Upper lobe of left lung (tissue), 4 donors: ENCODE measurements at regions not wholly inside any gene's neighbourhood (a gene's known extent, or its start where the extent isn't known, plus 50 kb on each side); places are given as distances from the start of the nearest gene placed in this dataset.

ENCODE experiments used
- CTCF ChIP-seq, 6 experiments: fragments of 450-650 bp in 4 of 6; fragments of 200-600 bp in 2 of 6; sonication (generic) in 2 of 6; IDR thresholded peaks; one replicate each; pipeline ENCODE4 v1.5.1; 2016 to 2019; ENCODE audit warnings: antibody characterized with exemption in 6 of 6
- EP300 ChIP-seq, 4 donors: sonication (generic); formaldehyde crosslinking; IDR thresholded peaks; one replicate each; pipeline ENCODE4 v1.5.1; 2017; ENCODE audit warnings: antibody characterized with exemption in 4 of 4, control low read depth in 2 of 4
- POLR2A ChIP-seq, 4 donors: fragments of 450-650 bp; IDR thresholded peaks; one replicate each; pipeline ENCODE4 v1.5.1; 2016 to 2017; ENCODE audit warnings: antibody characterized with exemption in 4 of 4, mild to moderate bottlenecking in 2 of 4
- POLR2AphosphoS5 ChIP-seq, 2 donors: sonication (generic); formaldehyde crosslinking; IDR thresholded peaks; one replicate each; pipeline ENCODE4 v1.5.1; 2017; ENCODE audit warnings: antibody characterized with exemption in 2 of 2

GRCh38 chr1:234743791-234744611 is 134.0 kb upstream of the IRF2BP2 start:
- no peak for TF ChIP-seq CTCF (IDR thresholded peaks at IDR 0.05)
- no peak for TF ChIP-seq POLR2A (IDR thresholded peaks at IDR 0.05)
- TF ChIP-seq POLR2AphosphoS5 (IDR thresholded peaks at IDR 0.05) = no peak
- TF ChIP-seq EP300 (IDR thresholded peaks at IDR 0.05) = no peak
